Neutrophil (primary cell): ENCODE measurements at regions not wholly inside any gene's neighbourhood (a gene's known extent, or its start where the extent isn't known, plus 50 kb on each side); places are given as distances from the start of the nearest gene placed in this dataset.

Experiments
- H3K27ac ChIP-seq: fragments of 200-600 bp; sonication (generic); 2 replicates; pipeline ENCODE4 v1.5.1; 2016; ENCODE audit warnings: mild to moderate bottlenecking, moderate library complexity
- H3K27me3 ChIP-seq: fragments of 200-600 bp; sonication (generic); 2 replicates; pipeline ENCODE4 v1.6.0; 2016; ENCODE audit warnings: mild to moderate bottlenecking
- H3K36me3 ChIP-seq: fragments of 200-600 bp; sonication (generic); 2 replicates; pipeline ENCODE4 v1.5.1; 2017
- H3K4me1 ChIP-seq, 2 experiments: fragments of 200-600 bp in 1 of 2; sonication (generic) in 1 of 2; 1 replicate in 1 of 2; 2 replicates in 1 of 2; pipeline versions ENCODE4 v1.5.1 to v1.6.1; 2013 to 2016; ENCODE audit warnings: low read depth in 1 of 2, low read length in 1 of 2, mild to moderate bottlenecking in 1 of 2, moderate library complexity in 1 of 2; ENCODE audit not compliant: control insufficient read depth in 1 of 2, insufficient read depth in 1 of 2
- H3K4me3 ChIP-seq, 2 experiments: fragments of 200-600 bp in 1 of 2; sonication (generic) in 1 of 2; 1 replicate in 1 of 2; 2 replicates in 1 of 2; pipeline ENCODE4 v1.5.1; 2013 to 2016; ENCODE audit warnings: low read depth in 1 of 2, low read length in 1 of 2, mild to moderate bottlenecking in 1 of 2, moderate library complexity in 1 of 2
- H3K9me3 ChIP-seq: fragments of 200-600 bp; sonication (generic); 2 replicates; pipeline ENCODE4 v1.5.1; 2016
- CTCF ChIP-seq: fragments of 200-600 bp; sonication (generic); IDR thresholded peaks from 2 replicates; pipeline ENCODE4 v1.5.1; 2016; ENCODE audit warnings: antibody characterized with exemption

GRCh38 chr15:31977812-31978661, 52.3 kb upstream of the CHRNA7 start:
- Histone ChIP-seq H3K4me1 (no peaks in the 10 kb centered on the region), H3K4me3 (no peak overlapping the region), H3K27me3 (peaks cover 36% of the 10 kb centered on the region), H3K9me3 (no peaks in the 10 kb centered on the region), H3K36me3 (no peaks in the 10 kb centered on the region), H3K27ac (no peak overlapping the region)
- no peak for TF ChIP-seq CTCF
